ENCODE measurements at regions not wholly inside any gene's neighbourhood (a gene's known extent, or its start where the extent isn't known, plus 50 kb on each side); places are given as distances from the start of the nearest gene placed in this dataset.
"Not testable (repeated sequence)": the region's sequence is repeated elsewhere in the genome, so short reads cannot be mapped to it uniquely, and the experiment has no call there.

DNA sequence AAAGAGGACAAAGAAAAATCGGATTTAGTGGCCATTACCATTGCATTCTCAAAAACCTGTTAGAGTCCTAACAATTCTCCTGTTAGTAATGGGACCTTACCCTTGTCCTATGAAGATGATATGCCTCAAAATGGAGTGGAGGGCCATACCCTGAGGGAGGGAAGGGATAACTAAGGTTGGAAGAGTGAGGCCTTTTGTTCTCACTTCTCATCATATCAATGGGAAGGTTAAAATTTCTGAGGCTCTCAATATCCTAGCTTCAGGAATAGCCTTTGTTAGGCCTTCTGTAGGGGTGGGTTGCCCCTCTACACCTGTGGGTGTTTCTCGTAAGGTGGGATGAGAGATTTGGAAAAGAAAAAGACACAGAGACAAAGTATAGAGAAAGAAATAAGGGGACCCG, 109.4 kb upstream of the SGIP1 start:
- not testable (repeated sequence) for H3K4me3 ChIP-seq (ENCODE audit: low read depth, low read length)

DNA sequence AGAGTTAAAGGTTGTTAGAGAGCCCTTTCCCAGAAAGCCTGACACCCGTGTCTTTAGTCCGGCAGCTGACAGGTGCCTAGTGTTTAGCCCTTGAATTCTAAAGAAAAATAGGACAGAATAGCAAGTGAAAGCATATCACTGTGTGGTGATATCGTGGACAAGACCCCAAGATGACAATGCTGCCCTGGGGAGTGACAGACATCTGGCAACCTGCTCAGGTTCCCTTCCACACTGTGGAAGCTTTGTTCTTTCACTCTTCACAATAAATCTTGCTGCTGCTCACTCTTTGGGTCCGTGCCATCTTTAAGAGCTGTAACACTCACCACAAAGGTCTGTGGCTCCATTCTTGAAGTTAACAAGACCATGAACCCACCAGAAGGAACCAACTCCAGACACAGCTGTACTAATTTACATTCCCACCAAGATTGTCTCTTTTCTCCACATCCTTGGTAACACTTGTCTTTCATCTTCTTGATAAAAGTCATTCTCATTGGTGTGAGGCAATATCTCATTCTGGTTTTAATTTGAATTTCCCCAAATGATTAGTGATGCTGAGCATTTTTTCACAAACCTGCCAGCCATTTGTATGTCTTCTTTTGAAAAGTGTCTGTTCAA, 107.6 kb upstream of the SGIP1 start:
- TF ChIP-seq, protein P1, sequence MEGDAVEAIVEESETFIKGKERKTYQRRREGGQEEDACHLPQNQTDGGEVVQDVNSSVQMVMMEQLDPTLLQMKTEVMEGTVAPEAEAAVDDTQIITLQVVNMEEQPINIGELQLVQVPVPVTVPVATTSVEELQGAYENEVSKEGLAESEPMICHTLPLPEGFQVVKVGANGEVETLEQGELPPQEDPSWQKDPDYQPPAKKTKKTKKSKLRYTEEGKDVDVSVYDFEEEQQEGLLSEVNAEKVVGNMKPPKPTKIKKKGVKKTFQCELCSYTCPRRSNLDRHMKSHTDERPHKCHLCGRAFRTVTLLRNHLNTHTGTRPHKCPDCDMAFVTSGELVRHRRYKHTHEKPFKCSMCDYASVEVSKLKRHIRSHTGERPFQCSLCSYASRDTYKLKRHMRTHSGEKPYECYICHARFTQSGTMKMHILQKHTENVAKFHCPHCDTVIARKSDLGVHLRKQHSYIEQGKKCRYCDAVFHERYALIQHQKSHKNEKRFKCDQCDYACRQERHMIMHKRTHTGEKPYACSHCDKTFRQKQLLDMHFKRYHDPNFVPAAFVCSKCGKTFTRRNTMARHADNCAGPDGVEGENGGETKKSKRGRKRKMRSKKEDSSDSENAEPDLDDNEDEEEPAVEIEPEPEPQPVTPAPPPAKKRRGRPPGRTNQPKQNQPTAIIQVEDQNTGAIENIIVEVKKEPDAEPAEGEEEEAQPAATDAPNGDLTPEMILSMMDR (IDR thresholded peaks at IDR 0.05; ENCODE audit: borderline replicate concordance, insufficient read depth, low read depth, low read length): no peak

DNA sequence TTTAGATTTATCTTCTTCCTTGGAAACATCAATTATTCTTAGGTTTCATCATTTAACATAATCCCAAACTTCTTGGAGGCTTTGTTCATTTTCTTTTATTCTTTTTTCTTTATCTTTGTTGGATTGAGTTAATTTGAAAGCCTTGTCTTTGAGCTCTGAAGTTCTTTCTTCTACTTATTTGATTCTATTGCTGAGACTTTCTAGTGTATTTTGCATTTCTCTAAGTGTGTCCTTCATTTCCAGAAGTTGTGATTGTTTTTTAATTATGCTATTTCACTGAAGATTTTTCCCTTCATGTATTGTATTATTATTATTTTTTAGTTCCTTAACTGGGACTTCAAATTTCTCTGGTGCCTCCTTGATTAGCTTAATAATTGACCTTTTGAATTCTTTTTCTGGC, 103.1 kb upstream of the SGIP1 start:
- not testable (repeated sequence) for H3K4me3 ChIP-seq (ENCODE audit: low read depth, low read length)

More for the DNA sequence above, 107.6 kb upstream of the SGIP1 start:
- H3K4me3 ChIP-seq (ENCODE audit: low read depth, low read length): no peak overlapping the region

DNA sequence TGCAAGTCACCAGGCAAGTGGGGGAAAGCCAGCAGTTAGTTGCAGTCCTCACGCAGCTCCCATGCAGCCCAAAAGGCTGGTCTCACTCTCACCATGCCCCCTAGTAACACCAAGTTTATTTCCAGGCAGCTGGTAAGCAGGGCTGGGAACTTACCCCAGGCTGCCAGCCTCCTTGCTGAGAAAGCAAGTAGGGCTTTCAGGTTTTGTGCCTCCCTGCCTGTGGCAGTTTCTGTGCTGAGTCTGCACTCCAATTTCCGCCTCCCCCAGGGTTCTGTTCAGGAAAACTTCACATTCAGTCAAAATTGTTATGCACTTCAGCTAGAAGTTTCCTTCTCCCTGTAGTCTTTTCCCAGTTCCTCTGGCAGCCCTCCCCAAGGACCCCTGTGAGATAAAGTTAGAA, 102.0 kb upstream of the SGIP1 start:
- H3K4me3 ChIP-seq (ENCODE audit: low read depth, low read length): no peak overlapping the region
- TF ChIP-seq, protein P1 (IDR thresholded peaks at IDR 0.05; ENCODE audit: borderline replicate concordance, insufficient read depth, low read depth, low read length): no peak

DNA sequence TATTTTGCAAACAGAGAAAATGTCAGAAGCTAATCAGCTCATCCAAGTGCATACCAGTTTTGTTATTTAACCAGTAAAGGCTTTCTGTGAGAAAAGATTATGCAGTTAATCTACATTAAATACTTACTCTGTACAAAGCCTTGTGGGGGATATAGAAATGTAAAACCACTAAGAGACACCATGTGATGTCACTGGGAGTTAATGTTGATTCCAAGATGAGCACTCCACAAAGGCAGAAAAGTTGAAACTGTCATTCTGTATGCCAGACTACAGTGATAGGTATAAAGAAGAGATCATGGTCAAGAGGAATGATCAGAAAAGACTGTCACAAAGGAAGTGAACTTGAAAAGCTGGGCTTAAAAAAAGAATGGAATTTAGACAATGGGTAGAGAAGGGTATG, 100.3 kb upstream of the SGIP1 start:
- no peak overlapping the region for H3K4me3 ChIP-seq (ENCODE audit: low read depth, low read length)
- TF ChIP-seq, protein P1 (IDR thresholded peaks at IDR 0.05; ENCODE audit: borderline replicate concordance, insufficient read depth, low read depth, low read length): no peak

DNA sequence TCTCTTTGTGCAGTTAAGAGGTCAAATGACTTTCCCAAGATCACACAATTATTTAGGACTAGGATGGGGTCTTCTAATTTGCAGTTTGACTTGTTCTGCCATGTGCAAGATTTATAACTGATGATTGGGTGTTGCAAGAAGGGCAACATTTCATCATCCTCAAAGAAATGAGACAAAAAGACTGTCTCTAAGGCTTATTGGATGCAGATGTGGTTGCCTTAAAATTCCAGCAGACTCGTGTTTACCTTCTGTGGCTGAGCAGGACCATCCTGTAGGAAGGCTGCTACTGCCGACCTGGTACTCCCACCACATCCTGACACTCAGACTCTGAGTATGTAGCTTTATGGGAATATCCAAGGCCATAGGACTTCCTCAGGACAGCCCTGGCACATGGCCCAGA, 99.9 kb upstream of the SGIP1 start:
- TF ChIP-seq, protein P1 (IDR thresholded peaks at IDR 0.05; ENCODE audit: borderline replicate concordance, insufficient read depth, low read depth, low read length): no peak
- H3K4me3 ChIP-seq (ENCODE audit: low read depth, low read length): no peak overlapping the region

DNA sequence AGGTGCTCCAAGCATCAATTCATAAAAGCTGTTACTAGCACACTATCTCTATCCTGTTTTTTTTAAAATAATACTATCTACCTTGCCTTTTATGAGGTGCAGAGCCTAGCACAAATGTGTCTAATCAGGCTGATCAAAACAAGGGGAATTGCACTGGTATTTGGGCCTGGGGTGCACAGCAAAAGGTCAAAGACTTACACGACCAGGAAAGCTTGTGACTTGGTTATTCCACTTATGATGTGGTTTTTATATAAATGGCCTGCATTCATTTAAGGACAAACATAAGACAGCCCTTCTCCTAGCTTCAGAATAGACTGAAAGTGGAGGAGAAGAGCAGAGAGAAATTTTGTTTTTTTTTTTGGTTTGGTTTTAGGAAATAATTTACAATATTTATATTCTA, 98.4 kb upstream of the SGIP1 start:
- TF ChIP-seq, protein P1 (IDR thresholded peaks at IDR 0.05; ENCODE audit: borderline replicate concordance, insufficient read depth, low read depth, low read length): no peak

DNA sequence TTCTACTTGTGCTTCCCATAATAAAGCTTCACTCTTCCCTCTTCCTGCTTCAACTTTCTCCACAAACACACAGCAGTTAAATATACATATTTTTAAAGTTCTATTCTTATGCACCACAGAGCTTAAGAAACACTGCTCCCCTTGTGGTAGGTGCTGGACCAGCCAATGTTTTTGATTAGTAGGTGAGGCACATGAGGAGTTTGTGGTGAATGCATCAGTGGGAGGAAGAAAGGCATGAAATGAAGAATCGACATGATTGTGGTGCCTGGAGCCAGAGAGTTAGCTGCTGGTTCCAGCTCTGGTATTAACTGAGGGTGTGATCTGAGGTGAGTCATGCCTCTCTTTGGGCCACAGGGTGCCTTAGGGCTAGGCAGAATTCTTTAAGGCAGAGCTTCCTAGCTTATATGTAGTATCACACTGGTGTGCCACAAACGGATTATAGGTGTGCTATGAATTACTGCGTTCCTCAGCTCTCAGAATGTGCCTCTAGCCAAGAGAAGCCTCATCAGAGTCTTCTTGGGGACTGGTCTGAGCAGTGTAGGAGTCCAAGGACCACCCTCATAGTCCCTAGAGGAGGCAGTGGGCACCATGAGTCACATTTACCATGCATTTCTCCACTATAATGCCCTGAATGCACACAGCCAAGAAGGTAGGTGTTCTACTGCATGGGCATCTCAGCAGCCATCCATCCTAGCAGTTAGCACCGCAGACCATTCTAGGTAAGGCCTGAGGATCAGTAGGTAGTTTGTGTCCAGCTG, 97.4 kb upstream of the SGIP1 start:
- no peak overlapping the region for H3K4me3 ChIP-seq (ENCODE audit: low read depth, low read length)
- TF ChIP-seq, protein P1 (IDR thresholded peaks at IDR 0.05; ENCODE audit: borderline replicate concordance, insufficient read depth, low read depth, low read length): peak; percentile 56; the same call in 1 of the 2 replicates

More for the DNA sequence above, 98.4 kb upstream of the SGIP1 start:
- no peak overlapping the region for H3K4me3 ChIP-seq (ENCODE audit: low read depth, low read length)
